ENCODE measurements at regions not wholly inside any gene's neighbourhood (a gene's known extent, or its start where the extent isn't known, plus 50 kb on each side); places are given as distances from the start of the nearest gene placed in this dataset.

DNA sequence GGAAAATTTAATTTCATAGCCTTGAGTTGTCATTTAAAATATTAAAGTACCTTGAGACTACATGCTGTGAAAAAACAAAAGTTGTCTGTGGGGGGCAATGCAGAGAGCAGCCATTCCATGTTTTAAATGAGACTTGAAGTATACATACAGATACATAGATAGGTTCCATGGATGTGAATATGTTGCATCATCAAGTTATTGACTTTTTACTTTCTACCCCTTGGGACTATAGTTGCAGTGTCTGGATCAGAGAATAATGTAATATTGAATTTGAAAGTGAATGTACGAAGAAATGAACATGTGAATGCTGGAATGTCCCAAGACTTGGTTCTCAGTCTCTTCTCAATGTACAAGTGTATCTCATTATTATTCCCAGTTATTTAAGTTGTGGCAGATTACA is 751.0 kb downstream of the MRPL39 start:
- TF ChIP-seq ZBTB7A (IDR thresholded peaks at IDR 0.05; ENCODE audit: low read depth): no peak

DNA sequence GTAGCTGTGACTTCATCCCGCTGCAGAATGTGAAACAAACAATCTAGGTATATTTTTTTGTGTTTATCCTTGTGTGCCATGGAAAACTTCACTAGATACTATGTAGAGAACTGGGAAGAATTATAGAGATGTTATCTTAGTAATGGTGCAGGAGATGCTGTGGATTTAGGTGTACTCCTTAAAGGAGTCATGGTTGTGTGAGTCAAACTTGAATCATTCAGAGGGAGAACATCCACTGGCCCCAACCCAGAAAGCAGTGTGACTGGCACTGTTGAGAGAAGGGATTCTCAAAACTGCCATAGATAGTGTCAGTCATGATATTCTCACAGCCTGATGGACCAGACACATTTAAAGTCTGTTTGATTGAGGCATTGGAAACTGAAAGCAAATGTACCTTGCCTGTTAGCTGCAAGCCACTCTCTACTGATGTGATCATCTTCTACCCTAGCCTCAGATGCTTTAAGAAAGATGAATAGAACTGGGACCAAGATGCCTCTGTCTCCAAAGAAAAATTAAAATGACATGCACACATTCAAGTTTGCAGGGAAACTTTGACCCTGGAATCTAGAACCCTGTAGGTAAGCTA is 754.6 kb downstream of the MRPL39 start:
- TF ChIP-seq NFIC (IDR thresholded peaks at IDR 0.05) (no peak), TAF1 (IDR thresholded peaks at IDR 0.05; ENCODE audit: low read depth) (no peak), FOXM1 (IDR thresholded peaks at IDR 0.05; ENCODE audit: borderline replicate concordance, low read depth) (no peak), RAD21 (IDR thresholded peaks at IDR 0.05; ENCODE audit: low read depth) (no peak), TEAD4 (IDR thresholded peaks at IDR 0.05) (no peak), ZBTB7A (IDR thresholded peaks at IDR 0.05; ENCODE audit: low read depth) (no peak), EP300 (IDR thresholded peaks at IDR 0.05; ENCODE audit: borderline replicate concordance) (no peak), CREB1 (IDR thresholded peaks at IDR 0.05; ENCODE audit: low read depth) (no peak), YY1 (IDR thresholded peaks at IDR 0.05; ENCODE audit: low read depth) (no peak), CEBPB (IDR thresholded peaks at IDR 0.05) (no peak)
- TF ChIP-seq, protein P1, sequence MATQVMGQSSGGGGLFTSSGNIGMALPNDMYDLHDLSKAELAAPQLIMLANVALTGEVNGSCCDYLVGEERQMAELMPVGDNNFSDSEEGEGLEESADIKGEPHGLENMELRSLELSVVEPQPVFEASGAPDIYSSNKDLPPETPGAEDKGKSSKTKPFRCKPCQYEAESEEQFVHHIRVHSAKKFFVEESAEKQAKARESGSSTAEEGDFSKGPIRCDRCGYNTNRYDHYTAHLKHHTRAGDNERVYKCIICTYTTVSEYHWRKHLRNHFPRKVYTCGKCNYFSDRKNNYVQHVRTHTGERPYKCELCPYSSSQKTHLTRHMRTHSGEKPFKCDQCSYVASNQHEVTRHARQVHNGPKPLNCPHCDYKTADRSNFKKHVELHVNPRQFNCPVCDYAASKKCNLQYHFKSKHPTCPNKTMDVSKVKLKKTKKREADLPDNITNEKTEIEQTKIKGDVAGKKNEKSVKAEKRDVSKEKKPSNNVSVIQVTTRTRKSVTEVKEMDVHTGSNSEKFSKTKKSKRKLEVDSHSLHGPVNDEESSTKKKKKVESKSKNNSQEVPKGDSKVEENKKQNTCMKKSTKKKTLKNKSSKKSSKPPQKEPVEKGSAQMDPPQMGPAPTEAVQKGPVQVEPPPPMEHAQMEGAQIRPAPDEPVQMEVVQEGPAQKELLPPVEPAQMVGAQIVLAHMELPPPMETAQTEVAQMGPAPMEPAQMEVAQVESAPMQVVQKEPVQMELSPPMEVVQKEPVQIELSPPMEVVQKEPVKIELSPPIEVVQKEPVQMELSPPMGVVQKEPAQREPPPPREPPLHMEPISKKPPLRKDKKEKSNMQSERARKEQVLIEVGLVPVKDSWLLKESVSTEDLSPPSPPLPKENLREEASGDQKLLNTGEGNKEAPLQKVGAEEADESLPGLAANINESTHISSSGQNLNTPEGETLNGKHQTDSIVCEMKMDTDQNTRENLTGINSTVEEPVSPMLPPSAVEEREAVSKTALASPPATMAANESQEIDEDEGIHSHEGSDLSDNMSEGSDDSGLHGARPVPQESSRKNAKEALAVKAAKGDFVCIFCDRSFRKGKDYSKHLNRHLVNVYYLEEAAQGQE (IDR thresholded peaks at IDR 0.05; ENCODE audit: low read depth): no peak
- TF ChIP-seq, protein P2, sequence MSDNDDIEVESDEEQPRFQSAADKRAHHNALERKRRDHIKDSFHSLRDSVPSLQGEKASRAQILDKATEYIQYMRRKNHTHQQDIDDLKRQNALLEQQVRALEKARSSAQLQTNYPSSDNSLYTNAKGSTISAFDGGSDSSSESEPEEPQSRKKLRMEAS (IDR thresholded peaks at IDR 0.05): no peak

DNA sequence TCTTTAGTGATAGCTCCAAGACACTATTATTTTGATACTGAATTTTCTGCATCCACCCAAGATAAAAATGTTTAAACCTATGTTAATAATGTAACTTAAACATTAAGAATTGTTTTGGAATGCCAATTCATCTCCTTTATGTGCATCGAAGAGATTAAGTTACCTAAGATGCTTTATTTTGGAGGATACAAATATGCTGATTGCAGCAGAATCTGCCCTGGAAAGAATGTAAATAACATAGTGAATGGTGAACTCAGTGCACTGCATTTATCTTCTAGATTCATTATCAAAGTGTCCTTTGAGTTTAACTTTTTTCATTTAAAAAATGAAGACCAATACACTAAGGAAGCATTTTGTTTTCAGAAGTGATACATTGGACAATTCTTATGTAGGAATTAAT is 757.2 kb downstream of the MRPL39 start:
- TF ChIP-seq, protein P3, sequence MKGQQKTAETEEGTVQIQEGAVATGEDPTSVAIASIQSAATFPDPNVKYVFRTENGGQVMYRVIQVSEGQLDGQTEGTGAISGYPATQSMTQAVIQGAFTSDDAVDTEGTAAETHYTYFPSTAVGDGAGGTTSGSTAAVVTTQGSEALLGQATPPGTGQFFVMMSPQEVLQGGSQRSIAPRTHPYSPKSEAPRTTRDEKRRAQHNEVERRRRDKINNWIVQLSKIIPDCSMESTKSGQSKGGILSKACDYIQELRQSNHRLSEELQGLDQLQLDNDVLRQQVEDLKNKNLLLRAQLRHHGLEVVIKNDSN (IDR thresholded peaks at IDR 0.05): no peak
- no peak for TF ChIP-seq ZBTB7A (IDR thresholded peaks at IDR 0.05; ENCODE audit: low read depth)

DNA sequence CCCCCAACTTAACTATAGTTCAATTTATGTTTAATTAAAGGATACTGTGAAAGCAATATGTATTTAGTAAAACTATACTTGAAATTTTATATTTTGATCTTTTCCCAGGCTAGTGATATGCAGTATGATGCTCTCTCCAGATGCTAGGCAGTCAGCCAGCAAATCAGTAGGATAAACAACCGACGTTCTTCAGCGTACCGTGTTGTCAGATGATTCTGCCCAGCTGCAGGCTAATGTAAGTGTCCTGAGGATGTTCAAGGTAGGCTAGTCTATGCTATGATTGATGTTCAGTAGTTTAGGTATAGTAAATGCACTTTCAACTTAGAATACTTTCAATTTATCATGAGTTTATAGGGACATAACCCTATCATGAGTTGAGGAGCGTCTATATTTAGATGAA is 762.6 kb downstream of the MRPL39 start:
- no peak for TF ChIP-seq TCF12 (IDR thresholded peaks at IDR 0.05; ENCODE audit: low read depth)
- no peak for TF ChIP-seq TEAD4 (IDR thresholded peaks at IDR 0.05)
- TF ChIP-seq, protein P3 (IDR thresholded peaks at IDR 0.05): no peak
- TF ChIP-seq RAD21 (IDR thresholded peaks at IDR 0.05; ENCODE audit: low read depth): no peak
- no peak for TF ChIP-seq EP300 (IDR thresholded peaks at IDR 0.05; ENCODE audit: borderline replicate concordance)
- no peak for TF ChIP-seq CEBPB (IDR thresholded peaks at IDR 0.05)
- no peak for TF ChIP-seq TAF1 (IDR thresholded peaks at IDR 0.05; ENCODE audit: low read depth)
- no peak for TF ChIP-seq EGR1 (IDR thresholded peaks at IDR 0.05)
- TF ChIP-seq, protein P1 (IDR thresholded peaks at IDR 0.05; ENCODE audit: low read depth): no peak
- TF ChIP-seq NFIC (IDR thresholded peaks at IDR 0.05): no peak
- no peak for TF ChIP-seq FOXM1 (IDR thresholded peaks at IDR 0.05; ENCODE audit: borderline replicate concordance, low read depth)
- TF ChIP-seq CREB1 (IDR thresholded peaks at IDR 0.05; ENCODE audit: low read depth): no peak

DNA sequence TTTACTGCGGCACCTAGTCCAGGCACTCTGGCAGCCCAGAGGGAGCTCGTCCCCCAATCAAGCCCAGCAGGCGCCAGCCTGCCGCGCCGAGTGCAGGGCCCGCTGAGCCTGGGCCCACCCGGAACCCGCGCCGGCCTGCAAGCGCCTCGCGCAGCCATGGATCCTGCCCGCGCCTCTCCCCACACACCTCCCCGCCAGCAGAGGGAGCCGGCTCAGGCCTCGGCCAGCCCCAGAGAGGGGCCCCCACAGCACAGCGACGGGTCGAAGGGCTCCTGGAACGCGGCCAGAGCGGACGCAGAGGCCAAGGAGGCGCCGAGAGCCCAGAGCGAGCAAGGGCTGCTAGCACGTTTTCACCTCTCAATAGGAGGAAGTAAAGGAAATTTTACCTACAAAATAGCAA is 767.0 kb downstream of the MRPL39 start:
- no peak for TF ChIP-seq TEAD4 (IDR thresholded peaks at IDR 0.05)
- TF ChIP-seq CREB1 (IDR thresholded peaks at IDR 0.05; ENCODE audit: low read depth): no peak
- no peak for TF ChIP-seq EP300 (IDR thresholded peaks at IDR 0.05; ENCODE audit: borderline replicate concordance)
- no peak for TF ChIP-seq TAF1 (IDR thresholded peaks at IDR 0.05; ENCODE audit: low read depth)
- no peak for TF ChIP-seq EGR1 (IDR thresholded peaks at IDR 0.05)
- no peak for TF ChIP-seq NFIC (IDR thresholded peaks at IDR 0.05)
- TF ChIP-seq ZBTB7A (IDR thresholded peaks at IDR 0.05; ENCODE audit: low read depth): no peak
- TF ChIP-seq, protein P1 (IDR thresholded peaks at IDR 0.05; ENCODE audit: low read depth): no peak
- no peak for TF ChIP-seq CEBPB (IDR thresholded peaks at IDR 0.05)
